ENCODE measurements at regions not wholly inside any gene's neighbourhood (a gene's known extent, or its start where the extent isn't known, plus 50 kb on each side); places are given as distances from the start of the nearest gene placed in this dataset.
"Not testable (repeated sequence)": the region's sequence is repeated elsewhere in the genome, so short reads cannot be mapped to it uniquely, and the experiment has no call there.

DNA sequence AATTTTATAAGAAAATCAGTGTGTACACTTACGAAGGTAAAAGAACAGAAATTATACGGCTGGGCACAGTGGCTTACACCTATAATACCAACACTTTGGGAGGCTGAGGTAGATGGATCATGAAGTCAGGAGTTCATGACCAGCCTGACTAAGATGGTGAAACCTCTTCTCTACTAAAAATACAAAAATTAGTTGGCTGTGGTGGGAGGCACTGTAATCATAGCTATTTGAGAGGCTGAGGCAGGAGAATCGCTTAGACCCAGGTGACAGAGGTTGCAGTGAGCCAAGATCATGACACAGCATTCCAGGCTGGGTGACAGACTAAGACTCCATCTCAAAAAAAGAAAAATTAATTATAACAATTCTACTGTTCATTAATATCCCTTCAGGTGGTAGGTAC, 151.9 kb downstream of the ZNF737 start:
- Histone ChIP-seq H3K27ac (ENCODE audit: low read depth in 1 of 2, low read length in 2 of 2) (no peak overlapping the region), H3K4me3 (ENCODE audit: low read length in 2 of 2) (no peak overlapping the region), H3K4me1 (ENCODE audit: control insufficient read depth in 1 of 2, insufficient read depth in 2 of 2, low read length in 2 of 2) (no peaks in the 10 kb centered on the region), H3K36me3 (ENCODE audit: control insufficient read depth in 1 of 2, insufficient read depth in 2 of 2, low read length in 1 of 2) (peaks cover 0 to 4% of the 10 kb centered on the region in 2 donors), H3K9me3 (ENCODE audit: control insufficient read depth, low read length) (no peaks in the 10 kb centered on the region), H3K27me3 (ENCODE audit: control insufficient read depth in 1 of 2, insufficient read depth in 2 of 2, low read length in 1 of 2) (no peaks in the 10 kb centered on the region)
- DNase-seq (no peak), ATAC-seq (ENCODE audit: low FRiP score) (no peak)
- 95 to 97% methylated on average over 3 of the region's 3 CpGs for WGBS, 2 donors
- intact Hi-C loops (cut with DNase I) = loop anchor here in 1 of 2 donors (5.0 kb wide), 1 partner anchor 124 kb away; no protein-coding TSS in a partner anchor

DNA sequence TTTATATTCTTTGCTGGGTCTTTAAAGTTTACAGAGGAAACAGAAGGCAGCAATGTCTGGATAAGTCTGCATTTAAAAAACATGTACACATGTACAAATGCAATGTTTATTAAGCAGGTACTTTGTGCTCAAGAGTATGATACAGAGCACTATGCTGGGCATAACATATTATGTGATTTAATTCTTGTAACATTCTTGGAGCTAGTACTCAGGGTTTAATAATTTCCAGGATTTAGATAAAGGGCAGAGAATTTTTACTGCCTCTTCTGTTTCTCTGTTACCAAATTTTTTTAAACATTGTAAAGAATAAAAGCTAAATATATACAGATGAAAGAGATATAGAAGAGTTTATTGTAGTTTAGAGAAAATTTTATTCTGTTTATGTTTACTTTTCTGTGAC, 152.7 kb downstream of the ZNF737 start:
- Histone ChIP-seq H3K9me3 (ENCODE audit: control insufficient read depth, low read length) (no peaks in the 10 kb centered on the region), H3K27me3 (ENCODE audit: control insufficient read depth in 1 of 2, insufficient read depth in 2 of 2, low read length in 1 of 2) (no peaks in the 10 kb centered on the region), H3K36me3 (ENCODE audit: control insufficient read depth in 1 of 2, insufficient read depth in 2 of 2, low read length in 1 of 2) (peaks cover 0 to 4% of the 10 kb centered on the region in 2 donors), H3K27ac (ENCODE audit: low read depth in 1 of 2, low read length in 2 of 2) (no peak overlapping the region), H3K4me1 (ENCODE audit: control insufficient read depth in 1 of 2, insufficient read depth in 2 of 2, low read length in 2 of 2) (no peaks in the 10 kb centered on the region), H3K4me3 (ENCODE audit: low read length in 2 of 2) (no peak overlapping the region)
- intact Hi-C loops (cut with DNase I) = loop anchor here in 1 of 2 donors (5.0 kb wide), 1 partner anchor 124 kb away; no protein-coding TSS in a partner anchor
- no peak for DNase-seq
- no peak for ATAC-seq (ENCODE audit: low FRiP score)

DNA sequence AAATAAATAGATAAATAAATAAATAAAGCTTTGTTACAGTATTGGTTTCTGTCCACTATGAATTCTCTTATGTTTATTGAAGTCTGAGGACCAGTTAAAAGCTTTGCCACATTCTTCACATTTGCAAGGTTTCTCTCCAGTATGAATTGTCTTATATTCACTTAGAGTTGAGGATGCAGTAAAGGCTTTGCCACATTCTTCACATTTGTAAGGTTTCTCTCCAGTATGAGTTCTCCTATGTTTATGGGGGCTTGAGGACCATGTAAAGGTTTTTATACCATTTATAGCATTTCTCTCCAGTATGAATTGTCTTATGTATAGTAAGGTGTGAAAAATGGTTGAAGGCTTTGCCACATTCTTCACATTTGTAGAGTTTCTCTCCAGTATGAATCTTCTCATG, 168.3 kb downstream of the ZNF737 start:
- H3K4me1 ChIP-seq (ENCODE audit: control insufficient read depth in 1 of 2, insufficient read depth in 2 of 2, low read length in 2 of 2) = no peaks in the 10 kb centered on the region

DNA sequence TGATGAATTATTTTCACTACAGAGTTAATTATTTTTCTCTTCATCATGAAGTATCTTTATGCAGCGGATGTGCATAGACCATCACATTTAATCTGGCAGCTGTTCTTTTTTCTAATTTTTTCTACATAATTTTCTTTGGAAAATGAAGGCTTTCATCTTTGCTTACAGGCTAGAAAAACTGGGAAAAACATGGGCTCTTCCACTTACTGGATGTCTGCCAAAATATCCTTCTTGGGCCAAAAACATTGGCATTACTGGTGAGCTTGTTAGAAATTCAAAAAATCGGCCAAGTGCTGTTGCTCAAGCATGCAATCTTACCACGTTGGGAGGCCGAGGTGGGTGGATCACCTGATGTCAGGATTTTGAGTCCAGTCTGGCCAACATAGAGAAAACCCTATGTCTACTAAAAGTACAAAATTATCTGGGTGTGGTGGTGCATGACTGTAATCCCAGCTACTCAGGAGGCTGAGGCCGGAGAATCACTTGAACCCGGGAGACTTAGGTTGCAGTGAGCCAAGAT, 176.8 kb downstream of the ZNF737 start:
- 57 to 62% methylated on average over 6 of the region's 6 CpGs for WGBS, 2 donors
- ATAC-seq (ENCODE audit: low FRiP score) (no peak), DNase-seq (no peak)
- Histone ChIP-seq H3K4me3 (ENCODE audit: low read length in 2 of 2) (no peak overlapping the region), H3K27ac (ENCODE audit: low read depth in 1 of 2, low read length in 2 of 2) (no peak overlapping the region), H3K36me3 (ENCODE audit: control insufficient read depth in 1 of 2, insufficient read depth in 2 of 2, low read length in 1 of 2) (no peaks in the 10 kb centered on the region), H3K4me1 (ENCODE audit: control insufficient read depth in 1 of 2, insufficient read depth in 2 of 2, low read length in 2 of 2) (no peaks in the 10 kb centered on the region), H3K9me3 (ENCODE audit: control insufficient read depth, low read length) (peaks cover 8% of the 10 kb centered on the region), H3K27me3 (ENCODE audit: control insufficient read depth in 1 of 2, insufficient read depth in 2 of 2, low read length in 1 of 2) (no peaks in the 10 kb centered on the region)
- intact Hi-C loops (cut with DNase I) = no loop called here

More for the DNA sequence above, 168.3 kb downstream of the ZNF737 start:
- H3K4me3 ChIP-seq (ENCODE audit: low read length in 2 of 2) = no peak overlapping the region
- H3K27me3 ChIP-seq (ENCODE audit: control insufficient read depth in 1 of 2, insufficient read depth in 2 of 2, low read length in 1 of 2) = no peaks in the 10 kb centered on the region
- DNase-seq (no peak), ATAC-seq (ENCODE audit: low FRiP score) (no peak)
- intact Hi-C loops (cut with DNase I) = no loop called here
- no peaks in the 10 kb centered on the region for H3K36me3 ChIP-seq (ENCODE audit: control insufficient read depth in 1 of 2, insufficient read depth in 2 of 2, low read length in 1 of 2)
- H3K9me3 ChIP-seq (ENCODE audit: control insufficient read depth, low read length) = peaks cover 12% of the 10 kb centered on the region
- H3K27ac ChIP-seq (ENCODE audit: low read depth in 1 of 2, low read length in 2 of 2) = no peak overlapping the region

DNA sequence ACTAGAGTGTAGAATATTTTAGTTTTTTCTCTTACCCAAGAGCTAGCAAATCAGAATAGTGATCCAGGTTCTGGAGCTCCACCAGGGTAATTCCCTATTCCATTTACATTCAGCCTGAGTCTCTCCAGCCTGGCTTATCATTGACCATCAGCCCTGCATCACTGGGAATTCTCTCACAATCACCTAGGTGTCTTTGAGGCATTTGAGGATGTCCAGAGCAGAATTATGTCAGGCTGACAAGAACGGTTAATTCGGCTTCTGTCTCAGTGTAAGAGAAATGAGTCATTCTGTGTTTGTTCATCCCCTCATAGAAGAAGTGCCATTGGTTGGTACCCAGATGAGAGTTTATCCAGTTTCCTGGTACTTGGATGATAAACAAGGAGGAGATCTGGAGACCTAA, 180.5 kb downstream of the ZNF737 start:
- H3K27ac ChIP-seq (ENCODE audit: low read depth in 1 of 2, low read length in 2 of 2) = no peak overlapping the region
- intact Hi-C loops (cut with DNase I) = no loop called here
- WGBS, 2 donors = 76 to 90% methylated on average over 2 of the region's 2 CpGs
- H3K9me3 ChIP-seq (ENCODE audit: control insufficient read depth, low read length) = peaks cover 3% of the 10 kb centered on the region
- no peak for ATAC-seq (ENCODE audit: low FRiP score)
- no peak for DNase-seq
- H3K27me3 ChIP-seq (ENCODE audit: control insufficient read depth in 1 of 2, insufficient read depth in 2 of 2, low read length in 1 of 2) = no peaks in the 10 kb centered on the region
- no peak overlapping the region for H3K4me3 ChIP-seq (ENCODE audit: low read length in 2 of 2)
- H3K36me3 ChIP-seq (ENCODE audit: control insufficient read depth in 1 of 2, insufficient read depth in 2 of 2, low read length in 1 of 2) = no peaks in the 10 kb centered on the region
- H3K4me1 ChIP-seq (ENCODE audit: control insufficient read depth in 1 of 2, insufficient read depth in 2 of 2, low read length in 2 of 2) = no peaks in the 10 kb centered on the region

DNA sequence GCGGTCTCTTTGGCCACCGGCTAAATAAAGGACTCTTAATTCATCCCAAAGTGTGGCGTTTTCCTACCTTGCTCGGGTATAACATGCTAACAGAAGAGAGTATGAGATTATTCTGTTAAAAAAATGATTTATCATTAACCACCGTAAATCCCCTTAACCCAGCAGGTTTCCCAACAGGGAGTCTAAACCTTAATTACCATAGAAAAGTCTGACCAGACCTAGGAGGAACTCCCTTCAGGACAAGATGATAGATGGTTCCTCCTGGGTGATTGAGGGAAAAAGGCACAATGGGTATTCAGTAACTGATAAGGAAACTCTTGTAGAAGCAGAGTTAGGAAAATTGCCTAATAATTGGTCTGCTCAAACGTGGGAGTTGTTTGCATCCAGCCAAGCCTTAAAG, 193.7 kb downstream of the ZNF737 start:
- WGBS, 2 donors = 32 to 34% methylated on average over 6 of the region's 6 CpGs
- Histone ChIP-seq H3K27me3 (ENCODE audit: control insufficient read depth in 1 of 2, insufficient read depth in 2 of 2, low read length in 1 of 2) (no peaks in the 10 kb centered on the region), H3K36me3 (ENCODE audit: control insufficient read depth in 1 of 2, insufficient read depth in 2 of 2, low read length in 1 of 2) (no peaks in the 10 kb centered on the region), H3K4me3 (ENCODE audit: low read length in 2 of 2) (no peak overlapping the region), H3K9me3 (ENCODE audit: control insufficient read depth, low read length) (no peaks in the 10 kb centered on the region), H3K4me1 (ENCODE audit: control insufficient read depth in 1 of 2, insufficient read depth in 2 of 2, low read length in 2 of 2) (no peaks in the 10 kb centered on the region), H3K27ac (ENCODE audit: low read depth in 1 of 2, low read length in 2 of 2) (no peak overlapping the region)
- DNase-seq (no peak), ATAC-seq (ENCODE audit: low FRiP score) (no peak)
- intact Hi-C loops (cut with DNase I) = no loop called here

DNA sequence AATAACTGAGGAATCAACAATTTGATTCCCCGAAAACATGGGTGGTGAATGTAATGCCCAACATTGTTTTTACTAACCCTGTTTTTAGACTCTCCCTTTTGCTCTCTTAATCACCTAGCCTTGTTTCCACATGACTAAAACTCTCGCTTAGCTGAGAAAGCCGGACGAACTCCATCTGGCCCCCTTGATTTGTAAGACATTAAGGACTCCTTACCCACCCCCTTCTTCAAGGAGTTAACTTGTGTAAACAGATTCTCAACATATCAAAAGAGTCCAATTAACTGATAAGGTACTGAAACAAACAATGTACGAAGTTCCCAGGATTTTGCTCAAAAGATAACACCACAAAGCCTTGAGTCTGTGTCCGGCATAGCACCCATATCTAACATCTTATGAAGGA, 194.3 kb downstream of the ZNF737 start:
- H3K36me3 ChIP-seq (ENCODE audit: control insufficient read depth in 1 of 2, insufficient read depth in 2 of 2, low read length in 1 of 2); DNase-seq; H3K9me3 ChIP-seq (ENCODE audit: control insufficient read depth, low read length); ATAC-seq (ENCODE audit: low FRiP score); intact Hi-C loops (cut with DNase I); H3K27me3 ChIP-seq (ENCODE audit: control insufficient read depth in 1 of 2, insufficient read depth in 2 of 2, low read length in 1 of 2); H3K4me1 ChIP-seq (ENCODE audit: control insufficient read depth in 1 of 2, insufficient read depth in 2 of 2, low read length in 2 of 2); H3K4me3 ChIP-seq (ENCODE audit: low read length in 2 of 2); H3K27ac ChIP-seq (ENCODE audit: low read depth in 1 of 2, low read length in 2 of 2): not testable (repeated sequence)
- WGBS, 2 donors = 64 to 72% methylated on average over 6 of the region's 6 CpGs

DNA sequence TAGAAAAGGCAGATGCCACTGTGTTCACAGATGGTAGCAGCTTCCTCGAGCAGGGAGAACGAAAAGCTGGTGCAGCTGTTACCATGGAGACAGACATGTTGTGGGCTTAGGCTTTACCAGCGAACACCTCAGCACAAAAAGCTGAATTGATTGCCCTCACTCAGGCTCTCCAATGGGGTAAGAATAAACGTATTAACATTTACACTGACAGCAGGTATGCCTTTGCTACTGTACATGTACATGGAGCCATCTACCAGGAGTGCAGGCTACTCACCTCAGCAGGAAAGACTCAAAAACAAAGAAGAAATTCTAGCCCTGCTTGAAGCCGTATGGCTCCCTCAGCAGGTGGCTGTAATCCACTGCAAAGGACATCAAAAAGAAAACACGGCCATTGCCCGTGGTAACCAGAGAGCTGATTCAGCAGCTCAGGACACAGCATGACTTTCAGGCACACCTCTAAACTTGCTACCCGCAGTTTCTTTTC, 197.7 kb downstream of the ZNF737 start:
- H3K36me3 ChIP-seq (ENCODE audit: control insufficient read depth in 1 of 2, insufficient read depth in 2 of 2, low read length in 1 of 2) = no peaks in the 10 kb centered on the region
- WGBS, 2 donors = 35 to 49% methylated on average over 8 of the region's 8 CpGs
- DNase-seq (no peak), ATAC-seq (ENCODE audit: low FRiP score) (no peak)
- H3K4me3 ChIP-seq (ENCODE audit: low read length in 2 of 2) = no peak overlapping the region
- no peak overlapping the region for H3K27ac ChIP-seq (ENCODE audit: low read depth in 1 of 2, low read length in 2 of 2)
- intact Hi-C loops (cut with DNase I) = no loop called here
- H3K9me3 ChIP-seq (ENCODE audit: control insufficient read depth, low read length) = no peaks in the 10 kb centered on the region
- no peaks in the 10 kb centered on the region for H3K27me3 ChIP-seq (ENCODE audit: control insufficient read depth in 1 of 2, insufficient read depth in 2 of 2, low read length in 1 of 2)
- H3K4me1 ChIP-seq (ENCODE audit: control insufficient read depth in 1 of 2, insufficient read depth in 2 of 2, low read length in 2 of 2) = peaks cover 1 to 4% of the 10 kb centered on the region in 2 donors

DNA sequence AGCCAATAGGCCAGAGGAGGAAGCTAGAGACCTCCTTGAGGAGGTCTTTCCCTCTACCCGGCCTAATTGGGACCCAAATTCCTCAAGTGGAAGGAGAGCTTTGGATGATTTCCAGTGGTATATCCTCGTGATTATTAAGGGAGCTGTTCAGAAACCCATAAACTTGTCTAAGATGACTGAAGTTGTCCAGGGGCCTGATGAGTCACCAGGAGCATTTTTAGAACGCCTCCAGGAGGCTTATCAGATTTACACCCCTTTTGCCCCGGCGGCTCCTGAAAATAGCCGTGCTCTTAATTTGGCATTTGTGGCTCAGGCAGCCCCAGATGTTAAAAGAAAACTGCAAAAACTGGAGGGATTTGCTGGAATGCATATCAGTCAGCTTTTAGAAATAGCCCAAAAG, 198.1 kb downstream of the ZNF486 start:
- DNase-seq (no peak), ATAC-seq (ENCODE audit: low FRiP score) (no peak)
- H3K4me3 ChIP-seq (ENCODE audit: low read length in 2 of 2) = no peak overlapping the region
- H3K9me3 ChIP-seq (ENCODE audit: control insufficient read depth, low read length) = no peaks in the 10 kb centered on the region
- 4 to 10% methylated on average over 6 of the region's 6 CpGs for WGBS, 2 donors
- no peaks in the 10 kb centered on the region for H3K36me3 ChIP-seq (ENCODE audit: control insufficient read depth in 1 of 2, insufficient read depth in 2 of 2, low read length in 1 of 2)
- no peaks in the 10 kb centered on the region for H3K27me3 ChIP-seq (ENCODE audit: control insufficient read depth in 1 of 2, insufficient read depth in 2 of 2, low read length in 1 of 2)
- peaks cover 1 to 4% of the 10 kb centered on the region in 2 donors for H3K4me1 ChIP-seq (ENCODE audit: control insufficient read depth in 1 of 2, insufficient read depth in 2 of 2, low read length in 2 of 2)
- no peak overlapping the region for H3K27ac ChIP-seq (ENCODE audit: low read depth in 1 of 2, low read length in 2 of 2)
- intact Hi-C loops (cut with DNase I) = no loop called here
